GM18499 (cell line): ENCODE measurements at regions not wholly inside any gene's neighbourhood (a gene's known extent, or its start where the extent isn't known, plus 50 kb on each side); places are given as distances from the start of the nearest gene placed in this dataset.
"Not testable (repeated sequence)": the region's sequence is repeated elsewhere in the genome, so short reads cannot be mapped to it uniquely, and the experiment has no call there.

Experiments
- ATAC-seq: cut with Tn5 transposase; IDR thresholded peaks from one replicate; pipeline ENCODE4 v1.9.1; 2021; ENCODE audit warnings: moderate number of reproducible peaks; ENCODE audit not compliant: insufficient read depth, unreplicated experiment

DNA sequence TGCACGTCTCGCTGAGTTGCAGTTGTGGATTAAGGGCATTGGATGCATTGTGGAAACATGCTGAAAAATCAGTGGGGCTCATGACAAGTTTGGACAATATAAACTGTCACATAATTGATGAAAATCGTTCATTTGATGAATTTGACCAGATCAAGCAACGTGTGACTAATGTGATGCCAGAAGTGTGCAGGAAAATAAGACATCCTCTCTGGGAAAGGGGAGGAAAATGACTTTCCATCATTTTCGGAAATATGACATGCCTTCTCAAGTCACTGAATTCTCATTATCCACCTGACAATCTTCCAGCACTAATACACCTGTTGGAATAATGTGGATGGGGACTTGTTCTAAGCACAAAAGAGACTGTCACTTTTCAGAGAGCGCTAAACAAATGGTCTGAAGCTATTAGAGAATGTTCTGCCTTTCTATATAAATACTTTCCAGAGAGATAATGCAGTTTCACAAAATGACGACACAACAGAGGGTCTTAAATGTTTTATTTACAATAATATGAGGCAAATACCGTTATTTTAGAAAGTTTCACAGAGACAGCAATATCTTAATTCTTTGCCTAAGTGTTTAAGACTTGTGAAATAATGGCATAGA lies 1741.9 kb upstream of the RAG2 start:
- no peak for ATAC-seq

DNA sequence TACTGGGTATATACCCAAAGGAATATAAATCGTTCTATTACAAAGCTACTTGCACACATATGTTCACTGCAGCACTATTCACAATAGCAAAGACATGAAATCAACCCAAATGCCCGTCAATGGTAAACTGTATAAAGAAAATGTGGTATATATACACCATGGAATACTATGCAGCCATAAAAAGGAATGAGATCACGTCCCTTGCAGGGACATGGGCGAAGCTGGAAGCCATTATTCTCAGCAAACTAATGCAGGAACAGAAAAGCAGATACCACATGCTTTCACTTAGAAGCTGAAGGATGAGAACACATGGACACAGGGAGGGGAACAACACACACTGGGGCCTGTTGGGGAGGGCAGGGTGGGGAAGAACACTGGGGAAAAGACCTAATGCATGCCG lies 1740.0 kb upstream of the RAG2 start:
- ATAC-seq = not testable (repeated sequence)

GRCh38 chr11:38332046-38332445 lies 1734.0 kb upstream of the RAG2 start:
- no peak for ATAC-seq

GRCh38 chr11:38330578-38330977 lies 1732.5 kb upstream of the RAG2 start:
- ATAC-seq = no peak

GRCh38 chr11:38323961-38324761 lies 1726.1 kb upstream of the RAG2 start:
- no peak for ATAC-seq

- no peak for ATAC-seq
Measured at GRCh38 chr11:38315151-38315550, 1717.1 kb upstream of the RAG2 start.

GRCh38 chr11:38307455-38307854 lies 1709.4 kb upstream of the RAG2 start:
- no peak for ATAC-seq

DNA sequence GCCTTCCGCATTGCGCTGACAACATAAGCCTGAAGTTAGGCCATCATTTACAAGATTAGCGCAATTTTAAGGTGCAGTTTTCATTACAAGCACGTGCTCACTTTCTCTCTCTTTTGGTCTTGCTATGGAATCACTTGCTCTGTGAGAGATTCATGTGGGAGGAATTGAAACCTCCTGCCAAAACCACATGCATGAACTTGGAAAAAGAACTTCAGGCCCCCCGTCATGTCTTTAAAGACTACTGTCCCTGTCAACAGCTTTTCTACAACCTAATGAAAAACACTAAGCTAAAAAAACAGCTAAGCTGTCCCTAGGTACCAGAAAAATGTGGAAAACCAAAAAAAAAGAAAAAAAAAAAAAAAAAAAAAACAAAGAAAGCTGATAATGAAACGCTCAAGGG lies 1707.6 kb upstream of the RAG2 start:
- no peak for ATAC-seq

DNA sequence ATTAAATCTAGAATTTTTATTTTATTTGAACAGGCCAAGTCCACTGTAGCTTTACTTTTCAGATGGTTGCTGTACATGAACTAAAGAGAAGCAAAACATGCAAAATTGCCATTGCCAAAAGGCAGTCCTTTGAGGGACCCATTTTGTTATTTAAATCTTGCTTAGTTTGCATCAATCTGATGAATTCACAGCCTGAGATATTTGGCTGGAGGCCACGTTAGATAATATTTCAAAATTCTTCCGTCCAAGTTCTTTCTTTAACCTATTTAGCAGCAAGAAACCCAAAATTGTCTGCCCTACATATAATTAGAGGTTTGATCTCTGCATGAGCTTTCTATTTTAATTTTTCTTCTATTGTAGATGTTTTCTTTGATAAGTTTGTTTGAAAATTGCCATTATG lies 1706.9 kb upstream of the RAG2 start:
- no peak for ATAC-seq

DNA sequence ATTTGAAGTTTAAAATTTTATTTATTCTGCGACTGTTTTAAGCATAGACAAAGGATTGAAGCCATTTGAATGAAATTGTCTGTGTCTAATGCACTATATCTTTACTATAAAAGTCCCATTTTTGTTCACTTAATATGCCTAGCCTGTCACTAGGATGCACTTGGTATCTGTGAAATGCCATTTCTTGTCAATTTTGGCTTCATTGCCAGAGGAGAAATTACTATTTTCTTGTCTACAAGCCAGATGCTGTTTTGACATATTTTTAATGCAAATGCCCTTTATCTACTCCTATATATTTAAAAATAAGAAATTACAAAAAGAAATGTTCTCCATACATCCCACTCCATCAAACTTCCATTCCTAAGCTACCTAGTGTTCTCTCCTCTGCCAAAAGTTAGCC lies 1704.5 kb upstream of the RAG2 start:
- ATAC-seq = no peak

- no peak for ATAC-seq
Measured at GRCh38 chr11:38300570-38300969, 1702.5 kb upstream of the RAG2 start.

- no peak for ATAC-seq
Measured at GRCh38 chr11:38296211-38296776, 1698.3 kb upstream of the RAG2 start.

DNA sequence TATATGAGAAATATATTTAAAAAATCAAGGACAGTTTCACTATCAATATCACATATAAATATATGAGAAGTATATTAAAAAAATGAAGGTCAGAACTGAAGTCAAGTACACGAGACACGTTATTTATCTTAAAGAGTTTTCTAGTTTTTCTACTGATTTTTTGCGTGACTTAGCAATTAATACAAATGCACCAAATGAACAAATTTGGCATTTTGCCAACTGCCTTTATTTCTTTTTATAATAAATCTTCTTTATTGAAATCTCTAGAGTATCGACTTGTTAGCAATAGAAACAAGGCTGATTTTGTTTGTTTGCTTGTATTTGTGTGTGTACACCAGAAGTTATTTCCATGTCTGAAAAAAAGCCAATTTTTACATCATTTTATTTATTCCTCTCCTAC lies 1684.7 kb upstream of the RAG2 start:
- ATAC-seq = no peak

- ATAC-seq = no peak
Measured at GRCh38 chr11:38278457-38279141, 1680.6 kb upstream of the RAG2 start.

- ATAC-seq = no peak
Measured at GRCh38 chr11:38274031-38274430, 1676.0 kb upstream of the RAG2 start.

DNA sequence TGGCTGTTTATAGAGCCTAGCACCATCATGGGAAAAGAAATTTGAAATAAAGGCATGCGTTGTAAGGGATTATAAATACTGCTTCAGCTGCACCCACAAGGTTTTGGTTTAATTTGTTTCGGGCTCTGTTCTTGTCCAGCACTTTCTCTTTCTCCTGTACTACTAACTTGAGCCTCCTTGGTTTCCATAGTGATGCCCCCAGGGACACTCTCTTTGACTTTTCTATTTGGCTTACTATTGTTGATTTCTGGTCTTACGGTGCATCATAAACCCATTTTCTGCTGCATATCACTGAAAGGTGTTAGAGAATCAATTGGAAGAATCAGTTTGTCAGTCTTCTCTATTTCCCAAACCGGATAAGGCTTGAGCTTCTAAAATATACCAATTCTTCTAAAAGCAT lies 1674.3 kb upstream of the RAG2 start:
- ATAC-seq = no peak

- ATAC-seq = no peak
Measured at GRCh38 chr11:38266691-38267090, 1668.7 kb upstream of the RAG2 start.

- ATAC-seq = no peak
Measured at GRCh38 chr11:38256436-38256835, 1658.4 kb upstream of the RAG2 start.

DNA sequence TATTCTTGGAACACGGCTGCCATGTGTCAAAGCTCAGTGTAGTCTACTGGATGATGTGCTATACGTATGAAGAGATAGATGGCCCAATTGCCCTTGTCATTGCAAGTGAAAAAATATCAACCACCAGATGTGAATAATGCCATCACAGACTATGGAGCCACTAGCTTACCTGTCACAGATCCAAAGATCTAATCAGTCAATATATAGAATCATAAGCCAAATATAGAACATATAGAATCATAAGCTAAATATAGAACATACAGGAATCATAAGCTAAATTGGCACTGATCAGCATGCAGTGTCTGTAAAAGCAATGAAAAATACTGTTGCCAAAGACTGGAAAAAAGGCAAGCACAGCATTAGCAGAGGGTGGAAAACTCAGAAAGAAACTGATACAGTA lies 1656.9 kb upstream of the RAG2 start:
- no peak for ATAC-seq

DNA sequence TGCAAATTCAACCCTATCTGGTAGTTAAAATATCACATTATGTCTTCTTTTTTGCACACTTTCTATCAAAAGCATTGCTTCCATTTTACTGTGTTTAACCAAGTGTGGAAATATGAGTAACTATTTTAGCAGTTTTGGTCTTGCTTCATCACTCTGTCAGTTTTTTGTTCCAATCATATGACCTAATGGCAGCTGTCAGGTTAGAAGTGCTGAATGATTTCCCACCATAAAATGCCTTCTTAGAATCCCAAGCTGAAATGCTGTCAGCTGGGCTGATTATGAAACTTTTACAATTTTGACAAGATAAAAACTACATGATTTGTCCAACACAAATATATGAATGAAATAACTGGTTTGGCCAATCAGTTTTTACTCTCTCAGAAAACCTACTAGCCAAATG lies 1654.6 kb upstream of the RAG2 start:
- ATAC-seq = no peak

DNA sequence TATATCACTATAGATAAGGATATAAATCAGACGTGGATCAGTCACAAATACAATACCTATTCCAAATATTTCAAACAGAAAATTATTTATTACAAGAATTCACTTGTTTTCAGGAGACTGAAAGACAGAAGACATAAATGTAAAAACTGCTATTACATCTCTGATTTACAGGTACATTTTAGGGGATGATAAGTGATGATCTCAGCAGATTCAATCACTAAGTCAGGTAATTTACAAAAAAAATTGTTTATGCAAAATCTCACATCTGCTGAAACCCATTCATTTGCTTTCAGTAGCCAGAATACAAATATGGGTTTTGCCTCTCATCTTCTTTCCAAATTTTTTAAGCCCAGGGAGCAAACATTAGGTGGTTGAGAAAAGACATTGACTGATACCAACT lies 1648.4 kb upstream of the RAG2 start:
- ATAC-seq = no peak
